Stimulated activated CD4-positive, alpha-beta T cell treated with anti-CD3 and anti-CD28 coated beads, Interleukin-15, amount 100 ng/mL, for 48 hours (primary cell): ENCODE measurements at regions not wholly inside any gene's neighbourhood (a gene's known extent, or its start where the extent isn't known, plus 50 kb on each side); places are given as distances from the start of the nearest gene placed in this dataset.
"Not testable (repeated sequence)": the region's sequence is repeated elsewhere in the genome, so short reads cannot be mapped to it uniquely, and the experiment has no call there.

Experiments
- DNase-seq, 2 donors: peaks; one replicate each; pipeline ENCODE4 v3.0.0-alpha.2; 2020; ENCODE audit warnings: low read depth in 2 of 2

- no peak for DNase-seq
Observed at GRCh38 chr6:4413073-4413472, 277.7 kb upstream of the ECI2 start.

- no peak for DNase-seq
Observed at GRCh38 chr6:4412488-4412887, 277.1 kb upstream of the ECI2 start.

GRCh38 chr6:4412077-4412476 is 276.7 kb upstream of the ECI2 start:
- DNase-seq = no peak

- DNase-seq = not testable (repeated sequence)
Observed at GRCh38 chr6:4407710-4408109, 272.3 kb upstream of the ECI2 start.

GRCh38 chr6:4405621-4406212 is 270.3 kb upstream of the ECI2 start:
- DNase-seq = no peak

GRCh38 chr6:4404415-4404814 is 269.0 kb upstream of the ECI2 start:
- no peak for DNase-seq

- no peak for DNase-seq
Observed at GRCh38 chr6:4403828-4404227, 268.5 kb upstream of the ECI2 start.

GRCh38 chr6:4403023-4403752 is 267.8 kb upstream of the ECI2 start:
- DNase-seq = no peak

- no peak for DNase-seq
Observed at GRCh38 chr6:4402477-4402976, 267.2 kb upstream of the ECI2 start.

- no peak for DNase-seq
Observed at GRCh38 chr6:4401408-4402368, 266.3 kb upstream of the ECI2 start.

- DNase-seq = no peak
Observed at GRCh38 chr6:4399656-4400055, 264.3 kb upstream of the ECI2 start.

- no peak for DNase-seq
Observed at GRCh38 chr6:4398791-4399190, 263.4 kb upstream of the ECI2 start.

GRCh38 chr6:4397307-4397706 is 261.9 kb upstream of the ECI2 start:
- no peak for DNase-seq

GRCh38 chr6:4396044-4396443 is 260.7 kb upstream of the ECI2 start:
- no peak for DNase-seq

GRCh38 chr6:4395386-4395785 is 260.0 kb upstream of the ECI2 start:
- no peak for DNase-seq

- no peak for DNase-seq
Observed at GRCh38 chr6:4394786-4395185, 259.4 kb upstream of the ECI2 start.

GRCh38 chr6:4388675-4389074 is 253.3 kb upstream of the ECI2 start:
- DNase-seq = no peak

- DNase-seq = no peak
Observed at GRCh38 chr6:4384656-4385055, 249.3 kb upstream of the ECI2 start.

- no peak for DNase-seq
Observed at GRCh38 chr6:4383910-4384638, 248.7 kb upstream of the ECI2 start.

GRCh38 chr6:4382362-4382853 is 247.0 kb upstream of the ECI2 start:
- DNase-seq = no peak

GRCh38 chr6:4381381-4381780 is 246.0 kb upstream of the ECI2 start:
- DNase-seq = no peak

- no peak for DNase-seq
Observed at GRCh38 chr6:4380881-4381281, 245.5 kb upstream of the ECI2 start.
